Fibroblast of pulmonary artery (primary cell): ENCODE measurements at regions not wholly inside any gene's neighbourhood (a gene's known extent, or its start where the extent isn't known, plus 50 kb on each side); places are given as distances from the start of the nearest gene placed in this dataset.
A peak's percentile ranks its signal among the peaks of the same experiment; 100 is the strongest.

Source experiments
- DNase-seq: peaks from one replicate; pipeline ENCODE4 v3.0.0-alpha.2; 2010; ENCODE audit warnings: low read depth
- H3K4me3 ChIP-seq: replicated peaks from 2 replicates; pipeline ENCODE4 v1.5.1; 2011; ENCODE audit warnings: low read depth, mild to moderate bottlenecking, control low read depth, low read length, moderate library complexity
- TF ChIP-seq, protein P1 (sequence below): IDR thresholded peaks from 2 replicates; pipeline ENCODE4 v1.5.1; 2011; ENCODE audit warnings: mild to moderate bottlenecking, control low read depth, low read length, inconsistent platforms; ENCODE audit errors: missing control alignments

DNA sequence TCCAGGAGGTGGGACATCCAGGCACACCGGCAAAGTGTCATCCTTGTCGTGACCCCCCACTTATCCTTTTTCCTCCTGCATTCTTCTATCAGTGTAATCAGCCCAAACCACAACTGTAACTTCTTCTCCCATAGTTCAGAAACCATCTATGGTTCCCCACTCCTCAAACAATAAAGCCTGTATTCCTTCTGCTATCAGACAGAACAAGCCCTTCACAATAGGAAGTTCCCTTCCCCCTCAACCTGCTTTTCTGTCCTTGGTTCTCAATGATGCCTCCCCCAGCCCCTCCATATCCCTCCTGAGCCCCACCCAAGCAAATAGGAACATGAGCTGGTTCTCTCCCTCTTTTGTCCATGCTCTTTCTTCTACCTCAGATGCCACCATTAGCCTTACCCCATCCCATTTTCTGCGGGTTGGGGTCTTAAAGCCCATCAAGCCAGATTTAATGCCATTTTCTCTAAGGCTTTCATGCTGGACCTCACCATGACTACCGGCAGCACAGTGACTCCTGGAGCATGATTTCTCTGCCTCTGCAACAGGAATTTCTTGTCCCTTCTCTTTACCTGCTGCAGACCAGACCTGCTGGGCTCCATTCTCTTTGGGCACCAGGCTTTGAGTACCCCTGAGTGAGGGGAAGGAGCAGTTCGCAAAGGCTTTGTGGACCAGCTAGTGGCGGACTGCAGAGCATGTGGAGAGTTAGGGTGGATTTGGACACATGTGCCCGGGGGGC lies 92.8 kb upstream of the PAX2 start:
- TF ChIP-seq, protein P1, sequence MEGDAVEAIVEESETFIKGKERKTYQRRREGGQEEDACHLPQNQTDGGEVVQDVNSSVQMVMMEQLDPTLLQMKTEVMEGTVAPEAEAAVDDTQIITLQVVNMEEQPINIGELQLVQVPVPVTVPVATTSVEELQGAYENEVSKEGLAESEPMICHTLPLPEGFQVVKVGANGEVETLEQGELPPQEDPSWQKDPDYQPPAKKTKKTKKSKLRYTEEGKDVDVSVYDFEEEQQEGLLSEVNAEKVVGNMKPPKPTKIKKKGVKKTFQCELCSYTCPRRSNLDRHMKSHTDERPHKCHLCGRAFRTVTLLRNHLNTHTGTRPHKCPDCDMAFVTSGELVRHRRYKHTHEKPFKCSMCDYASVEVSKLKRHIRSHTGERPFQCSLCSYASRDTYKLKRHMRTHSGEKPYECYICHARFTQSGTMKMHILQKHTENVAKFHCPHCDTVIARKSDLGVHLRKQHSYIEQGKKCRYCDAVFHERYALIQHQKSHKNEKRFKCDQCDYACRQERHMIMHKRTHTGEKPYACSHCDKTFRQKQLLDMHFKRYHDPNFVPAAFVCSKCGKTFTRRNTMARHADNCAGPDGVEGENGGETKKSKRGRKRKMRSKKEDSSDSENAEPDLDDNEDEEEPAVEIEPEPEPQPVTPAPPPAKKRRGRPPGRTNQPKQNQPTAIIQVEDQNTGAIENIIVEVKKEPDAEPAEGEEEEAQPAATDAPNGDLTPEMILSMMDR, result no peak
- H3K4me3 ChIP-seq, result no peak overlapping the region
- no peak for DNase-seq

DNA sequence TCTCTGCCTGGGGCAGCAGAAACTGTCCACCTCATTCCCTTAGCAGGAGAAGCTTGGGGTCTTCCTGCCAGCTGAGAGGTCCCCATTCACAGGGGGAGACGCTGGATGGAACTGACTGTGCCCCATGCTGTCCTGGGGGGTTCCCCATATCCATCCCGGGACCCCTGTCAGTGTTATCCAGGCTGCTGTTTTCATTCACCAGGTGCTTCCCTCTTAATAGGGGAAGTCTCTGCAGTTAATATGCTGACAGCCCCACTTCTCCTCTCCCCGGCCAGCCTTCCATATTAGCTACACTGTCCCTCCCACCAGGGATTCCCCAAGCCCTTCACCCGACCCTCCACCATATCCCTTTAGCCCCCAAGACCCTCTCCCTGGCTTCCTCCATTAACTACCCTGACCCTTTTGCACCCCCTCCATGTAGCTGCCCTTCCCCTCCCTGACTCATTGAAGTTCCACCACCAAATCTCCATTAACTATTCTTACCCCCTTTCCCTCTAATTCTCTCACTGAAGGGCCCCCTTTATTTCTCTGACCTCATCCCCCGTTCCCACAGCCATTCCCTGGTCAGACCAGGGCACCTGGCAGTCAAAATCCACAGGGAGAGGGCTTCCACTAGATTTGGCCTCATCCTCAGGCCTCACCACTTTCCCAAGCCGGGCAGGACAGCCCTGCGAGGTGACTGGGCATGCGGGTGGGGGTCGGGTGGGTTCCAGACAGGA lies 92.0 kb upstream of the PAX2 start:
- TF ChIP-seq, protein P1, result no peak
- no peak for DNase-seq

DNA sequence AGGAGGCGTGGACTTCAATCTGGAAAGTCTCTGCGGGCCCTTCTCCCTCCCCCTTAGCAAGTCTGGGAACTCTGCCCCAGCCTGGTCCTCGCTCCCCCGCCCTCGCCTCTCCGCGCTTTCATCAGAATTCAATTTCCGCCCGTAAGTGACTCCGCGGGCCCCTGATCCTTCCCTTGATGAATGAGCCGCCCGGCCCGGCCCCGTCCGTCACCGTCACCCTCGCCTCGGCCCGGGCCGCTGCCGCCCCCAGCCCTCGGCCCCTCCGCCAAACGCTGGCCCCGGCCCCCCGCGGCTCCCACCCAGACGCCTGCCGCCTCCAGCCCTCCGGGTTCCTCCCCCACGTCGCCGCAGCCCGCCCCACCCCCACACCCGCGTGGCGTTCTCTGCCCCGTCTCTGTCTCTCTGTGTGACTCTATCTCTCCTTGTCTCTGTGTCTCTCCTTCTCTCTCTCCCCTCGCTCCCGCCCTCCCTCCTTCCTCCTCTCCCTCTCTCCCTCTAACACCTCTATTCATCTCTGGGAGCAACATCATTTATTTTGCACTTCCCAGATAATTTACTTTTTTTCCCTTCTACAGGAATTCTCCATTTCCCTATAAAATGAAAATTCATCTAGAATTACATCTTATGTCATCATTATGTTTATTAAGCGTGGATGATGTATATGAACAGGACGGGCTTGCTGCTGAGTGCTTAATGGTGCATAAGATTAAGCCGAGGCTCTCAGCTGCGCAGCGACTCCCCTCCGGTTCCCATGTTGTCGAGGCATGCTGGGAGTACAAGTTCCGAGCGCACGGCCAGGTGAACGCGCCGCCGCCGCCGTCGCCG lies 91.2 kb upstream of the PAX2 start:
- TF ChIP-seq, protein P1, result no peak
- DNase-seq, result peak; percentile 44
- H3K4me3 ChIP-seq, result no peak overlapping the region

More for the DNA sequence above, 92.0 kb upstream of the PAX2 start:
- H3K4me3 ChIP-seq, result no peak overlapping the region

DNA sequence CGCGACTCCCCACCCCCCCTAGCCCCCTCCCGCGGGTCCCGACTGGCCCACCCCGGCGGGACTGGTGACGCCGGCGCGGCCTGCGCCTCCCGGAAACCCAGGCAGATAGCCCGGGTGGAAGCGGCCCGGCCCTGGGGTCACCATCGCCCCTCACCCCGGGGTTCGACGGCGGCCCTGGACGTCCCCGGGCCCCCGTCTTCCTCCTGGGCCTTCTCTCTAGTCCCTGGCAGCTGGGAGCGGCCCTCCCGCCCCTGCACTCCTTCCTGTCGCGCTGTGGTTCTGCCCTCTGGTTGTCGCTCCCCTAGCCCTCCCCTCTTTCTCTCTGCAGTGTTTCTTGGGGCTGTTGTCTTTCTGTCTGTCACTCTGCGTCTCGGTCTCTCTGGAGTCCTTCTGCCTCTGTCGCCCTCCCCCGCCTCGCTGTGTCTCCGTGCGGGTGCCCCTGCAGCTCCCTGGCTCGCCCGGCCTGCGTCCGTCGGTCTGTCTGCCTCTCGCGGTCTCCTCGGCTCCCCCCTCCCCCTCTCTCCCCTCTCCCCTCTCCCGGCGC lies 90.5 kb upstream of the PAX2 start:
- no peak for DNase-seq
- no peak overlapping the region for H3K4me3 ChIP-seq
- TF ChIP-seq, protein P1, result no peak

DNA sequence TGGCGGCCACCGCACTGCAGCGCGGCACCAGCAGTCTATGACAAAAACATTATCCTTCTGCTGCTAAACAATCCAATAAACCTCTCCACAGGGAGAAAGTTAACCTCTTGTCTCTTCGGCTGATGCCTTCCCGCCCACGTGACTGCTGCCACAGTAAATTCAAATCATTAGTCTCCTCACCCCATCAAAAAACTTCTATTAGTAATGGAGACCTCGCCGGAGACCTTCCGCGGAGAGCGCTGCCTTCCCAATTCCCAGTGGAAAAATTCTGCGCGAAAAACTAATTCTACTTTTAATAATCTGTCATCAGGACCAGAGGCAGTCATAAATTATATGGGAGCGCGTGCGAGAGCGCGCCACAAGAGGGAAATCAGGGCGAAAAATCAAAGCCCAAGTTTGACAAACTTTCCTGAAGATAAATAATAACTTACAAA lies 90.0 kb upstream of the PAX2 start:
- no peak overlapping the region for H3K4me3 ChIP-seq
- TF ChIP-seq, protein P1, result no peak
- no peak for DNase-seq

DNA sequence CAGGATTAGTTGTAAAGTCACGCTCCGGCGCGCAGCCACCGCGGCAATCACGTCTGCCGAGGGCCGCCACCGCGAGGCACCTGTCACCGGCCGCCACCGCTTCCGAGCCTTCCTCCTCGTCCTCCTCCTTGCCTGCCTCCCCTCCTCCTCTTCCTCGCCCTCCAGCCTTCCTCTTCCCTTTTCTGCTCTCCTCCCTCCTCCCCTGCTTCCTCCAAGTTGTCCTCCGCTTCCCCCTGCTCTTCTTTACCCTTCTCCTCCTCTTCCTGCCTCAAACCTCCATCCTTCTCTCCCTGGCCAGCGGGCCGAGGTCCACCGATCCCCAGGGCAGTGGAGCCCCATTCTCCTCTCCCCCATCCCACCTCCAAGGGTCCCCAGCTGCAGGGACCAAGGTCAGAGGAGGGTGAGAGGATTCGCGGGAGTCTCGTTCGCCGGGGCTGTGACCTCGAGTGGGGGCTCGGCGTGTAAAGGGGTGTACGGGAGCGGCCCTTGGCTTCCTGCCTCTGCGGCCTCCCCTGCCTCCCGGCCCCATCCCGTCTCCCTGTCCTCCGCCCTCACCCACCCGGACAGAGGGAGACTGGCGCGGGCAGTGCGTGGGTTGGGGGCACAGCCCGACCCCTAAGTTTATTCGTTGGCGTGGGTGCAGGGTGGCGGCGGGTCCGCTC lies 89.5 kb upstream of the PAX2 start:
- no peak for DNase-seq
- H3K4me3 ChIP-seq, result no peak overlapping the region
- TF ChIP-seq, protein P1, result no peak
